Keratinocyte (primary cell): ENCODE measurements at regions not wholly inside any gene's neighbourhood (a gene's known extent, or its start where the extent isn't known, plus 50 kb on each side); places are given as distances from the start of the nearest gene placed in this dataset.

Experiments
- DNase-seq: peaks from one replicate; pipeline ENCODE4 v3.0.0-alpha.2; 2011; ENCODE audit warnings: low read depth, missing footprints, low spot score
- FAIRE-seq: peaks from 2 replicates; lab custom pipeline; 2011; peaks lifted over from hg19 to GRCh38; lab: Jason Lieb, UNC
- H2AFZ ChIP-seq: 2 replicates; pipeline ENCODE4 v1.6.0; 2012; ENCODE audit warnings: low read length, control low read depth, inconsistent platforms; ENCODE audit not compliant: control insufficient read depth
- H3K27ac ChIP-seq: 2 replicates; pipeline ENCODE4 v1.5.1; 2011; ENCODE audit warnings: low read length; ENCODE audit not compliant: control insufficient read depth, insufficient read depth
- H3K27me3 ChIP-seq: 3 replicates; pipeline ENCODE4 v1.6.0; 2011; ENCODE audit warnings: low read length; ENCODE audit not compliant: control insufficient read depth, insufficient read depth; ENCODE audit errors: extremely low read depth
- H3K36me3 ChIP-seq, 2 experiments: 2 replicates in 1 of 2; 3 replicates in 1 of 2; pipeline ENCODE4 v1.5.1; 2011; ENCODE audit warnings: low read length in 2 of 2, mild to moderate bottlenecking in 1 of 2; ENCODE audit not compliant: control insufficient read depth in 2 of 2, insufficient read depth in 2 of 2; ENCODE audit errors: extremely low read depth in 1 of 2
- H3K4me1 ChIP-seq: 3 replicates; pipeline ENCODE4 v1.5.1; 2011; ENCODE audit warnings: low read length; ENCODE audit not compliant: control insufficient read depth, insufficient read depth; ENCODE audit errors: extremely low read depth
- H3K4me2 ChIP-seq: 3 replicates; pipeline ENCODE4 v1.6.0; 2011; ENCODE audit warnings: low read depth, low read length; ENCODE audit not compliant: control insufficient read depth, insufficient read depth; ENCODE audit errors: extremely low read depth
- H3K4me3 ChIP-seq, 3 experiments: fragments of 200-600 bp in 1 of 3; sonication (generic) in 1 of 3; 2 replicates in 2 of 3; 3 replicates in 1 of 3; pipeline ENCODE4 v1.5.1; 2011 to 2016; ENCODE audit warnings: low read length in 3 of 3, mild to moderate bottlenecking in 3 of 3, control low read depth in 2 of 3, inconsistent platforms in 1 of 3, low read depth in 1 of 3, mixed read lengths in 1 of 3, mixed run types in 1 of 3, moderate library complexity in 1 of 3; ENCODE audit not compliant: control insufficient read depth in 2 of 3, insufficient read depth in 2 of 3; ENCODE audit errors: extremely low read depth in 1 of 3
- H3K79me2 ChIP-seq: 2 replicates; pipeline ENCODE4 v1.6.0; 2012; ENCODE audit warnings: low read length; ENCODE audit not compliant: control insufficient read depth, insufficient read depth
- H3K9ac ChIP-seq: 3 replicates; pipeline ENCODE4 v1.6.0; 2011; ENCODE audit warnings: low read length; ENCODE audit not compliant: control insufficient read depth, insufficient read depth; ENCODE audit errors: extremely low read depth
- H3K9me1 ChIP-seq: 3 replicates; pipeline ENCODE4 v1.6.0; 2011; ENCODE audit warnings: low read length; ENCODE audit not compliant: control insufficient read depth, insufficient read depth; ENCODE audit errors: extremely low read depth
- H3K9me3 ChIP-seq: 2 replicates; pipeline ENCODE4 v1.5.1; 2012; ENCODE audit warnings: low read depth, low read length; ENCODE audit not compliant: control insufficient read depth
- H4K20me1 ChIP-seq: 3 replicates; pipeline ENCODE4 v1.6.0; 2011; ENCODE audit warnings: low read length; ENCODE audit not compliant: control insufficient read depth, insufficient read depth; ENCODE audit errors: extremely low read depth
- CTCF ChIP-seq, 3 experiments: IDR thresholded peaks in 1 of 3; conservative IDR thresholded peaks in 1 of 3; optimal IDR thresholded peaks in 1 of 3; 2 replicates in 2 of 3; 3 replicates in 1 of 3; pipeline versions ENCODE3 to v1.5.1; 2011; ENCODE audit warnings: low read length in 3 of 3, mild to moderate bottlenecking in 3 of 3, moderate library complexity in 2 of 3, control low read depth in 1 of 3, inconsistent platforms in 1 of 3; ENCODE audit not compliant: insufficient read depth in 2 of 3; ENCODE audit errors: extremely low read depth in 1 of 3
- EZH2 ChIP-seq: IDR thresholded peaks from one replicate; pipeline ENCODE4 v1.6.1; 2012; ENCODE audit warnings: inconsistent platforms, mild to moderate bottlenecking, low read length, moderate library complexity
- dilution Hi-C: fragments of 300-500 bp; cut with MboI; formaldehyde crosslinking; loops from one replicate; pipeline ENCODE4 v1.7.0; 2020; ENCODE audit warnings: low sequenced_read_pairs; ENCODE audit not compliant: extremely low pct_ligation_motif_present

DNA sequence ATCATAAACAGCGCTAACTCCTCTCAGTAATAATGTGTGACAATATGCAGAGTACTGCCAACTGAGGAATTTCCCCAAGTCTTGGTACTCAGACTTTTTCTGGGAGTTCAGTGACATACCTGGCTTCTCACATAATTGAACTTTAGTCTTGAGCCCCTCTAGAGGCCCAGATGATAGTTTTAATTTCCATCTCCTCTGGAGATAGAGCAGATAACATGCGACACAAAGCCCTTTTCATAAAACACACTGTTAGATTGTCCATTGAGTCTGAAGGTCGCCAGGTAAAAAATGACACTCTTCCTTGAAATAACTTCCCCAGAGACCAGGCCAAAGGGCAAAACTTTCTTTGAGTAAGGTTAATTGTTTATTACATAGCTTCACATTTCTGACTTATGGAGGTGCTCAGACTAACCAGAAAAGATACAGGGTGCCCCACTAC, 476.0 kb downstream of the RASEF start:
- Histone ChIP-seq H3K79me2 (no peaks in the 10 kb centered on the region), H3K9ac (no peak overlapping the region), H4K20me1 (no peaks in the 10 kb centered on the region), H3K4me1 (no peaks in the 10 kb centered on the region), H2AFZ (no peak overlapping the region), H3K27me3 (no peaks in the 10 kb centered on the region), H3K9me1 (no peaks in the 10 kb centered on the region), H3K27ac (no peak overlapping the region), H3K4me2 (no peak overlapping the region), H3K9me3 (no peaks in the 10 kb centered on the region), H3K4me3 (no peak overlapping the region), H3K36me3 (no peaks in the 10 kb centered on the region)
- FAIRE-seq = no peak
- TF ChIP-seq CTCF (optimal IDR thresholded peaks at IDR 0.05 in 1 of 3, IDR thresholded peaks at IDR 0.05 in 1 of 3, conservative IDR thresholded peaks at IDR 0.05 in 1 of 3; ENCODE audit: extremely low read depth in 1 of 3, insufficient read depth in 2 of 3, low read length in 3 of 3) (no peak), EZH2 (no peak)
- dilution Hi-C loops = no loop called here
- no peak for DNase-seq

GRCh38 chr9:82588301-82589180, 474.4 kb downstream of the RASEF start:
- no peaks in the 10 kb centered on the region for H3K79me2 ChIP-seq
- H4K20me1 ChIP-seq = no peaks in the 10 kb centered on the region
- no peaks in the 10 kb centered on the region for H3K9me3 ChIP-seq
- H2AFZ ChIP-seq = no peak overlapping the region
- TF ChIP-seq CTCF (optimal IDR thresholded peaks at IDR 0.05 in 1 of 3, IDR thresholded peaks at IDR 0.05 in 1 of 3, conservative IDR thresholded peaks at IDR 0.05 in 1 of 3; ENCODE audit: extremely low read depth in 1 of 3, insufficient read depth in 2 of 3, low read length in 3 of 3) (no peak), EZH2 (no peak)
- no peak overlapping the region for H3K4me2 ChIP-seq
- no peaks in the 10 kb centered on the region for H3K36me3 ChIP-seq
- H3K9me1 ChIP-seq = no peaks in the 10 kb centered on the region
- no peak overlapping the region for H3K27ac ChIP-seq
- dilution Hi-C loops = no loop called here
- no peak overlapping the region for H3K9ac ChIP-seq
- FAIRE-seq = no peak
- H3K27me3 ChIP-seq = no peaks in the 10 kb centered on the region
- no peak for DNase-seq
- no peak overlapping the region for H3K4me3 ChIP-seq
- H3K4me1 ChIP-seq = no peaks in the 10 kb centered on the region
